ENCODE measurements at regions not wholly inside any gene's neighbourhood (a gene's known extent, or its start where the extent isn't known, plus 50 kb on each side); places are given as distances from the start of the nearest gene placed in this dataset.

- TF ChIP-seq, protein P1, sequence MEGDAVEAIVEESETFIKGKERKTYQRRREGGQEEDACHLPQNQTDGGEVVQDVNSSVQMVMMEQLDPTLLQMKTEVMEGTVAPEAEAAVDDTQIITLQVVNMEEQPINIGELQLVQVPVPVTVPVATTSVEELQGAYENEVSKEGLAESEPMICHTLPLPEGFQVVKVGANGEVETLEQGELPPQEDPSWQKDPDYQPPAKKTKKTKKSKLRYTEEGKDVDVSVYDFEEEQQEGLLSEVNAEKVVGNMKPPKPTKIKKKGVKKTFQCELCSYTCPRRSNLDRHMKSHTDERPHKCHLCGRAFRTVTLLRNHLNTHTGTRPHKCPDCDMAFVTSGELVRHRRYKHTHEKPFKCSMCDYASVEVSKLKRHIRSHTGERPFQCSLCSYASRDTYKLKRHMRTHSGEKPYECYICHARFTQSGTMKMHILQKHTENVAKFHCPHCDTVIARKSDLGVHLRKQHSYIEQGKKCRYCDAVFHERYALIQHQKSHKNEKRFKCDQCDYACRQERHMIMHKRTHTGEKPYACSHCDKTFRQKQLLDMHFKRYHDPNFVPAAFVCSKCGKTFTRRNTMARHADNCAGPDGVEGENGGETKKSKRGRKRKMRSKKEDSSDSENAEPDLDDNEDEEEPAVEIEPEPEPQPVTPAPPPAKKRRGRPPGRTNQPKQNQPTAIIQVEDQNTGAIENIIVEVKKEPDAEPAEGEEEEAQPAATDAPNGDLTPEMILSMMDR (IDR thresholded peaks at IDR 0.05; ENCODE audit: low read depth, low read length), result no peak
- H3K4me3 ChIP-seq (ENCODE audit: low read depth, low read length), result no peak overlapping the region
Measured at GRCh38 chr7:42400961-42401360, 164.0 kb upstream of the GLI3 start.

DNA sequence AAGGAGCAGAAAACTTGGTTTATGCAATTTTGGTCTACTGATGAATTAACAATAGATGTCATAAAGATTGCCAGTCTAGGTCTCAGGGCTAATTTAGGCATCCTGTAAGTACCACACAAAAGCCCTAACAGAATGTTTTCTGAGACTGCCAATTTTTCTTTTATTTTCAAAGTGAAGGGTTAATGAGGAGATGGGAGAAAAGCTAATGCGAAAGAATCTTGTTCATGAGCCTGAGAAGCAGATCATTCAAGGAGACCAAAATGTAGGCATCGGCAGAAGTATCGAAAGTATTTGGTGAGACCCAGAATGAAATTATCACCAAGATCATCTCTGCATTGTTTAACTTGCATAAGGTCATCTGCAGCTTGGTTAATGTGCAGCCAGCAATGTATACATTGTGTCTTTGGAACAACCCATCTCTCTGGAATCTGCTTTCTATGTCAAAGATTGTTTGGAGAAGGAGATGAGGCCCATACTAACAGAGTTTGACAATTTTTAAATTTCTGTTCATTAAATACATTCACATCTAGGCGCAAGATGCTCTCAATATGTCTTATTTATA, 163.3 kb upstream of the GLI3 start:
- TF ChIP-seq, protein P1 (IDR thresholded peaks at IDR 0.05; ENCODE audit: low read depth, low read length), result no peak
- no peak overlapping the region for H3K4me3 ChIP-seq (ENCODE audit: low read depth, low read length)

- no peak overlapping the region for H3K4me3 ChIP-seq (ENCODE audit: low read depth, low read length)
- TF ChIP-seq, protein P1 (IDR thresholded peaks at IDR 0.05; ENCODE audit: low read depth, low read length), result no peak
Measured at GRCh38 chr7:42395607-42396006, 158.6 kb upstream of the GLI3 start.

DNA sequence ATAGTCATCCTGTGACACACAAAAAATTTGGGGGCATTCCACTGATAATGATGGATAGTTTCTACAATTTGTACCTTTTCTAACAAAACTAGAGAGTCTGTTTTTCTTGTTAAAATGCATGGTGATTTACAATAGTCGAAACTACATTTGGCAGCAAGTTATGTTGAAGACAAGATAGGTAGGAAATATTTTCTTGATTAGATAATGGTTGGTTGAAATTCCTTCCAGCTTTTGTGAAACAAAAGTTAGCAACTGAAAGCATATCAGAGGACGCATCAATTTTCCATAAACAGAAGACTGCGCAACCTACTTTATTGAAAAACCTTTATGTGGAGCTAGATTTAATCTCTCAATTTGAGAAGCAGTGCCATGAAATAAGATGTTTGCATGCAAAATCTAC, 155.8 kb upstream of the GLI3 start:
- H3K4me3 ChIP-seq (ENCODE audit: low read depth, low read length), result no peak overlapping the region
- TF ChIP-seq, protein P1 (IDR thresholded peaks at IDR 0.05; ENCODE audit: low read depth, low read length), result no peak

GRCh38 chr7:42389697-42390096, 152.7 kb upstream of the GLI3 start:
- TF ChIP-seq, protein P1 (IDR thresholded peaks at IDR 0.05; ENCODE audit: low read depth, low read length), result no peak
- no peak overlapping the region for H3K4me3 ChIP-seq (ENCODE audit: low read depth, low read length)

DNA sequence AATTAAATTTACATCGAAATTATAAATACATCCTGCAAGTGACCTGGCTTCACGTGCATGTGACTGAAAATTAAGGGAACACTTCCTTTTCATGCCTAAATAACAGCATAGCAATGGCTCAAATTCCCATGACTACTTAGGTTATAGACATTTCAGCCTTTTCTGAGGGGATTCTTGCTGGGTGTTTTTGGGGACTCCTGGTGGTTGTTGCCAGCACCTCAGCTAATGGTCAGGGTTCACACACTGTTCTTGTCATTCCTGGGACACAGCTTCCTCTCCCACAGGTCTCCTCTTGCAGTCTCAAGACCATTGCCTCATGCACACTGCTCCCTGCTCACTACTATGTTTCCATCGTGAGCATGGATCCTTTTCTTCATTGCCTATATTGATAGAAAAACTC, 148.9 kb upstream of the GLI3 start:
- TF ChIP-seq, protein P1 (IDR thresholded peaks at IDR 0.05; ENCODE audit: low read depth, low read length), result no peak
- no peak overlapping the region for H3K4me3 ChIP-seq (ENCODE audit: low read depth, low read length)

GRCh38 chr7:42381161-42381560, 144.2 kb upstream of the GLI3 start:
- no peak overlapping the region for H3K4me3 ChIP-seq (ENCODE audit: low read depth, low read length)
- TF ChIP-seq, protein P1 (IDR thresholded peaks at IDR 0.05; ENCODE audit: low read depth, low read length), result no peak

Data from WI38 (cell line).